H1 (cell line): ENCODE measurements at regions not wholly inside any gene's neighbourhood (a gene's known extent, or its start where the extent isn't known, plus 50 kb on each side); places are given as distances from the start of the nearest gene placed in this dataset.

Experiments
- BACH1 ChIP-seq: IDR thresholded peaks from 2 replicates; pipeline ENCODE4 v1.6.1; 2012; ENCODE audit warnings: low read length, improper control_type of control experiment
- CREB1 ChIP-seq: IDR thresholded peaks from 2 replicates; pipeline ENCODE4 v1.6.1; 2012; ENCODE audit warnings: inconsistent platforms
- CTCF ChIP-seq, 3 experiments: IDR thresholded peaks; 1 replicate in 2 of 3; 2 replicates in 1 of 3; pipeline versions ENCODE4 v1.5.1 to v1.6.1; 2011; ENCODE audit warnings: low read length in 3 of 3, mild to moderate bottlenecking in 3 of 3, inconsistent platforms in 2 of 3, low read depth in 1 of 3, moderate library complexity in 1 of 3; ENCODE audit not compliant: insufficient read depth in 1 of 3; ENCODE audit errors: control extremely low read depth in 1 of 3
- HDAC2 ChIP-seq, 2 experiments: fragments of 300-600 bp in 1 of 2; sonication (generic) in 1 of 2; IDR thresholded peaks; 2 replicates each; pipeline ENCODE4 v1.6.1; 2011 to 2012; ENCODE audit warnings: low read depth in 2 of 2, low read length in 2 of 2, mild to moderate bottlenecking in 2 of 2, moderate library complexity in 2 of 2, borderline replicate concordance in 1 of 2, inconsistent platforms in 1 of 2
- POLR2AphosphoS5 ChIP-seq: IDR thresholded peaks from 2 replicates; pipeline ENCODE4 v1.6.1; 2011; ENCODE audit warnings: low read depth, low read length
- RNF2 ChIP-seq: fragments of 200-900, 300-1000 bp; sonication (generic); IDR thresholded peaks from 2 replicates; pipeline ENCODE4 v1.7.1; 2016; ENCODE audit warnings: borderline replicate concordance, low read depth, mild to moderate bottlenecking, antibody characterized with exemption, low read length; ENCODE audit not compliant: poor library complexity, severe bottlenecking; ENCODE audit errors: missing control alignments
- USF2 ChIP-seq: IDR thresholded peaks from 2 replicates; pipeline ENCODE4 v1.6.1; 2011; ENCODE audit warnings: low read length, improper control_type of control experiment

GRCh38 chr12:91628656-91629055 is 446.0 kb upstream of the DCN start (continued):
- no peak for TF ChIP-seq CTCF (IDR thresholded peaks at IDR 0.05; ENCODE audit: control extremely low read depth in 1 of 3, insufficient read depth in 1 of 3, low read depth in 1 of 3, low read length in 3 of 3)
- no peak for TF ChIP-seq USF2
- TF ChIP-seq HDAC2 (IDR thresholded peaks at IDR 0.05; ENCODE audit: borderline replicate concordance in 1 of 2, low read depth in 2 of 2, low read length in 2 of 2) = no peak
- TF ChIP-seq POLR2AphosphoS5 = no peak
- no peak for TF ChIP-seq RNF2
- no peak for TF ChIP-seq CREB1
- no peak for TF ChIP-seq BACH1
